SK-N-SH (cell line): ENCODE measurements at regions not wholly inside any gene's neighbourhood (a gene's known extent, or its start where the extent isn't known, plus 50 kb on each side); places are given as distances from the start of the nearest gene placed in this dataset.

Experiments used
- CTCF ChIP-seq: fragments of 200-600 bp; sonication (generic); IDR thresholded peaks from 2 replicates; pipeline ENCODE4 v1.6.1; 2017; ENCODE audit warnings: antibody characterized with exemption, mild to moderate bottlenecking, moderate library complexity
- RFX5 ChIP-seq: IDR thresholded peaks from 2 replicates; pipeline ENCODE4 v1.6.1; 2012; ENCODE audit warnings: mild to moderate bottlenecking, improper control_type of control experiment, low read length
- USF2 ChIP-seq: fragments of 150-350 bp; IDR thresholded peaks from 2 replicates; pipeline ENCODE4 v1.6.1; 2017; ENCODE audit warnings: antibody characterized with exemption, low read length, low read depth, borderline replicate concordance
- YY1 ChIP-seq: IDR thresholded peaks from 2 replicates; pipeline ENCODE4 v1.4.0; 2012; ENCODE audit warnings: low read depth, mild to moderate bottlenecking

GRCh38 chrX:9315086-9315485 is 149.8 kb upstream of the TBL1X start:
- TF ChIP-seq YY1 (no peak), USF2 (no peak), CTCF (no peak), RFX5 (no peak)
